Mesenchymal stem cell (in vitro differentiated cells and primary cell): ENCODE measurements at regions not wholly inside any gene's neighbourhood (a gene's known extent, or its start where the extent isn't known, plus 50 kb on each side); places are given as distances from the start of the nearest gene placed in this dataset.
"Not testable (repeated sequence)": the region's sequence is repeated elsewhere in the genome, so short reads cannot be mapped to it uniquely, and the experiment has no call there.

Experiments
- DNase-seq: peaks from one replicate; pipeline ENCODE4 v3.0.0-alpha.2; 2013
- H2AFZ ChIP-seq: one replicate; pipeline ENCODE4 v1.6.1; 2013; ENCODE audit warnings: low read depth, mild to moderate bottlenecking, control low read depth, inconsistent platforms, low read length, moderate library complexity
- H2AK5ac ChIP-seq: 2 replicates; pipeline ENCODE4 v1.6.1; 2013; ENCODE audit warnings: low read length, moderate library complexity, mild to moderate bottlenecking, inconsistent platforms; ENCODE audit not compliant: severe bottlenecking
- H2BK120ac ChIP-seq: one replicate; pipeline ENCODE4 v1.6.1; 2013; ENCODE audit warnings: low read depth, mild to moderate bottlenecking, inconsistent platforms, low read length, moderate library complexity
- H2BK12ac ChIP-seq, 2 experiments: one replicate each; pipeline ENCODE4 v1.6.1; 2013; ENCODE audit warnings: inconsistent platforms in 2 of 2, low read length in 2 of 2, mild to moderate bottlenecking in 2 of 2, moderate library complexity in 2 of 2, control low read depth in 1 of 2
- H2BK15ac ChIP-seq: one replicate; pipeline ENCODE4 v1.6.1; 2013; ENCODE audit warnings: mild to moderate bottlenecking, low read depth, inconsistent platforms; ENCODE audit not compliant: poor library complexity, severe bottlenecking
- H2BK5ac ChIP-seq: 2 replicates; pipeline ENCODE4 v1.6.1; 2013; ENCODE audit warnings: low read depth, mild to moderate bottlenecking, low read length, control low read depth, inconsistent platforms; ENCODE audit not compliant: poor library complexity, severe bottlenecking
- H3K14ac ChIP-seq, 2 experiments: one replicate each; pipeline ENCODE4 v1.6.1; 2013; ENCODE audit warnings: inconsistent platforms in 2 of 2, low read length in 2 of 2, control low read depth in 1 of 2, mild to moderate bottlenecking in 1 of 2, moderate library complexity in 1 of 2
- H3K18ac ChIP-seq, 2 experiments: one replicate each; pipeline ENCODE4 v1.6.1; 2013; ENCODE audit warnings: inconsistent platforms in 2 of 2, low read length in 2 of 2, control low read depth in 1 of 2, low read depth in 1 of 2, mild to moderate bottlenecking in 1 of 2
- H3K23ac ChIP-seq, 2 experiments: one replicate each; pipeline ENCODE4 v1.6.1; 2013; ENCODE audit warnings: inconsistent platforms in 2 of 2, low read length in 2 of 2, mild to moderate bottlenecking in 2 of 2, moderate library complexity in 2 of 2, control low read depth in 1 of 2
- H3K27ac ChIP-seq: 2 replicates; pipeline ENCODE4 v1.5.1; 2013; ENCODE audit warnings: mild to moderate bottlenecking, moderate library complexity, low read length, control low read depth, inconsistent platforms; ENCODE audit not compliant: poor library complexity, severe bottlenecking
- H3K27me3 ChIP-seq, 2 experiments: 2 replicates each; pipeline versions ENCODE4 v1.6.1 to v1.7.0; 2013; ENCODE audit warnings: low read length in 2 of 2, mild to moderate bottlenecking in 2 of 2, moderate library complexity in 2 of 2, control low read depth in 1 of 2, inconsistent platforms in 1 of 2; ENCODE audit not compliant: control insufficient read depth in 1 of 2, insufficient read depth in 1 of 2
- H3K36me3 ChIP-seq, 2 experiments: 2 replicates each; pipeline versions ENCODE4 v1.6.1 to v1.7.0; 2013; ENCODE audit warnings: low read length in 2 of 2, control low read depth in 1 of 2, inconsistent platforms in 1 of 2, low read depth in 1 of 2, mild to moderate bottlenecking in 1 of 2; ENCODE audit not compliant: insufficient read depth in 2 of 2, control insufficient read depth in 1 of 2
- H3K4ac ChIP-seq, 2 experiments: one replicate each; pipeline ENCODE4 v1.6.1; 2013; ENCODE audit warnings: inconsistent platforms in 2 of 2, low read length in 2 of 2, mild to moderate bottlenecking in 2 of 2, moderate library complexity in 2 of 2, control low read depth in 1 of 2, low read depth in 1 of 2
- H3K4me1 ChIP-seq: 2 replicates; pipeline ENCODE4 v1.6.1; 2013; ENCODE audit warnings: low read depth, low read length, control low read depth; ENCODE audit not compliant: control insufficient read depth, insufficient read depth
- H3K4me2 ChIP-seq: 2 replicates; pipeline ENCODE4 v1.6.1; 2013; ENCODE audit warnings: low read length, mild to moderate bottlenecking, inconsistent platforms; ENCODE audit not compliant: poor library complexity, severe bottlenecking
- H3K4me3 ChIP-seq, 2 experiments: 2 replicates each; pipeline versions ENCODE4 v1.5.1 to v1.7.0; 2013; ENCODE audit warnings: low read length in 2 of 2, mild to moderate bottlenecking in 2 of 2, control low read depth in 1 of 2, low read depth in 1 of 2; ENCODE audit not compliant: insufficient read depth in 1 of 2
- H3K79me1 ChIP-seq: replicated peaks from 2 replicates; pipeline ENCODE4 v1.6.1; 2013; ENCODE audit warnings: mild to moderate bottlenecking, control low read depth, low read length, inconsistent platforms; ENCODE audit not compliant: poor library complexity, severe bottlenecking
- H3K9ac ChIP-seq: 2 replicates; pipeline ENCODE4 v1.7.0; 2013; ENCODE audit warnings: mild to moderate bottlenecking, low read length, moderate library complexity
- H3K9me3 ChIP-seq: 2 replicates; pipeline ENCODE4 v1.7.0; 2013; ENCODE audit warnings: mild to moderate bottlenecking, low read length; ENCODE audit not compliant: control insufficient read depth
- H4K8ac ChIP-seq: one replicate; pipeline ENCODE4 v1.6.1; 2013; ENCODE audit warnings: inconsistent platforms, mild to moderate bottlenecking, low read length, moderate library complexity
- H4K91ac ChIP-seq: one replicate; pipeline ENCODE4 v1.6.1; 2013; ENCODE audit warnings: mild to moderate bottlenecking, low read length, inconsistent platforms
- WGBS: methylation state at CpG from one replicate; pipeline ENCODE4 v1.1.7; 2013; ENCODE audit warnings: mixed read lengths; 5-methylcytosine and 5-hydroxymethylcytosine counted together

- no peak overlapping the region for H2BK5ac ChIP-seq
- H3K14ac ChIP-seq, result no peak overlapping the region
- WGBS, result 95% methylated on average over 7 of the region's 7 CpGs
- H3K27me3 ChIP-seq, result no peaks in the 10 kb centered on the region
- no peak overlapping the region for H3K27ac ChIP-seq
- no peak for DNase-seq
- peak overlapping the region; percentile 19 for H4K8ac ChIP-seq
- H3K23ac ChIP-seq, result no peak overlapping the region
- no peak overlapping the region for H2AFZ ChIP-seq
- no peaks in the 10 kb centered on the region for H3K36me3 ChIP-seq
- H2AK5ac ChIP-seq, result no peak overlapping the region
- H4K91ac ChIP-seq, result no peak overlapping the region
- H2BK12ac ChIP-seq, result no peak overlapping the region
- no peaks in the 10 kb centered on the region for H3K79me1 ChIP-seq
- no peak overlapping the region for H2BK15ac ChIP-seq
- no peak overlapping the region for H3K4me2 ChIP-seq
- no peak overlapping the region for H2BK120ac ChIP-seq
- no peak overlapping the region for H3K18ac ChIP-seq
- H3K9me3 ChIP-seq, result no peaks in the 10 kb centered on the region
- H3K9ac ChIP-seq, result no peak overlapping the region
- no peak overlapping the region for H3K4ac ChIP-seq
- H3K4me1 ChIP-seq, result no peaks in the 10 kb centered on the region
- no peak overlapping the region for H3K4me3 ChIP-seq
Measured at GRCh38 chr21:35597750-35598339, 462.5 kb downstream of the SETD4 start.

- Histone ChIP-seq H3K4ac (no peak overlapping the region), H3K9me3 (no peaks in the 10 kb centered on the region), H3K18ac (no peak overlapping the region), H3K36me3 (no peaks in the 10 kb centered on the region), H2BK15ac (no peak overlapping the region), H3K9ac (no peak overlapping the region), H3K4me1 (no peaks in the 10 kb centered on the region), H2BK120ac (no peak overlapping the region), H3K27ac (no peak overlapping the region), H2AK5ac (no peak overlapping the region), H2AFZ (no peak overlapping the region), H3K4me2 (no peak overlapping the region), H4K8ac (no peak overlapping the region), H3K27me3 (no peaks in the 10 kb centered on the region), H3K23ac (no peak overlapping the region), H2BK5ac (no peak overlapping the region), H4K91ac (no peak overlapping the region), H2BK12ac (no peak overlapping the region), H3K79me1 (no peaks in the 10 kb centered on the region), H3K14ac (no peak overlapping the region), H3K4me3 (no peak overlapping the region)
- DNase-seq, result no peak
- 98% methylated on average over 5 of the region's 5 CpGs for WGBS
Measured at GRCh38 chr21:35594905-35595304, 465.4 kb downstream of the SETD4 start.

DNA sequence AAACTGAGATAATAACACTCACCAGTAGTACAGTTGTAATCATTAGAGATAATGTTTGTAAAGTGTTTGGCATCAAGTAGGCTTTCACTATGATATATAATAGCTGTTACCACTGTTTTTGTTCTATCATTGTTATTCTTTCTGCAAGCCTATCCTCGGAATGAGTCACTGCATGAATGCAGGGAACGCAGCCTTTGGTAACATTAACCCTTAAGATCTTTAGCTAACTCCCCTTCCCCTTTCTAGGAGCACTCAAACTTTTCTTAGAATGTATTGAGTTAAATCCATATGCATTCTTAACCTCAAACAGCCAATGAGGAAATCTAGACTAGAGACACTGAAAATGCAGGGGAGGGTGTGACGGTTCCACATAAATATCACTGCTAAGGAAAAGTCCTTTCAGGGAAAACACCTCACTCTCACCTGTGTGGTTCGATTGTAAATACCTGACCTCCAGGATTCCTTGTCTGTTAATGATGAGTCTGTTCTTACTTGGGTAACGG, 467.3 kb downstream of the SETD4 start:
- no peak overlapping the region for H3K18ac ChIP-seq
- no peak overlapping the region for H2BK120ac ChIP-seq
- no peaks in the 10 kb centered on the region for H3K27me3 ChIP-seq
- no peak overlapping the region for H4K91ac ChIP-seq
- no peak overlapping the region for H2BK12ac ChIP-seq
- no peaks in the 10 kb centered on the region for H3K36me3 ChIP-seq
- no peak overlapping the region for H3K27ac ChIP-seq
- no peak overlapping the region for H3K23ac ChIP-seq
- H3K4me2 ChIP-seq, result no peak overlapping the region
- H3K9ac ChIP-seq, result peak overlapping the region; percentile 20
- peak; percentile 41 for DNase-seq
- no peak overlapping the region for H2AFZ ChIP-seq
- H2BK15ac ChIP-seq, result no peak overlapping the region
- no peaks in the 10 kb centered on the region for H3K4me1 ChIP-seq
- no peak overlapping the region for H4K8ac ChIP-seq
- no peaks in the 10 kb centered on the region for H3K79me1 ChIP-seq
- no peak overlapping the region for H3K4ac ChIP-seq
- no peak overlapping the region for H3K4me3 ChIP-seq
- no peak overlapping the region for H2AK5ac ChIP-seq
- H3K14ac ChIP-seq, result no peak overlapping the region
- no peak overlapping the region for H2BK5ac ChIP-seq
- 78% methylated on average over 2 of the region's 5 CpGs for WGBS
- no peaks in the 10 kb centered on the region for H3K9me3 ChIP-seq

- not testable (repeated sequence) for H4K8ac ChIP-seq, H2AK5ac ChIP-seq, H3K27me3 ChIP-seq, H3K27ac ChIP-seq, H3K79me1 ChIP-seq, H3K4ac ChIP-seq, H2BK12ac ChIP-seq, H3K23ac ChIP-seq, H2BK15ac ChIP-seq, H3K4me1 ChIP-seq, H2BK5ac ChIP-seq, H3K9me3 ChIP-seq, H3K4me3 ChIP-seq, H3K4me2 ChIP-seq, H4K91ac ChIP-seq, H3K36me3 ChIP-seq, H3K18ac ChIP-seq, DNase-seq, H2AFZ ChIP-seq, H3K9ac ChIP-seq, H3K14ac ChIP-seq, H2BK120ac ChIP-seq
- WGBS, result 92% methylated on average over 3 of the region's 3 CpGs
Measured at GRCh38 chr21:35590284-35590683, 470.0 kb downstream of the SETD4 start.
